HL-60 (cell line): ENCODE measurements at regions not wholly inside any gene's neighbourhood (a gene's known extent, or its start where the extent isn't known, plus 50 kb on each side); places are given as distances from the start of the nearest gene placed in this dataset.

Experiments
- POLR2AphosphoS5 ChIP-seq: IDR thresholded peaks from 2 replicates; pipeline ENCODE4 v1.6.1; 2012; ENCODE audit warnings: low read depth
- TF ChIP-seq, protein P1 (sequence below): IDR thresholded peaks from 2 replicates; pipeline ENCODE4 v1.6.1; 2012; ENCODE audit warnings: low read depth; ENCODE audit not compliant: insufficient replicate concordance

DNA sequence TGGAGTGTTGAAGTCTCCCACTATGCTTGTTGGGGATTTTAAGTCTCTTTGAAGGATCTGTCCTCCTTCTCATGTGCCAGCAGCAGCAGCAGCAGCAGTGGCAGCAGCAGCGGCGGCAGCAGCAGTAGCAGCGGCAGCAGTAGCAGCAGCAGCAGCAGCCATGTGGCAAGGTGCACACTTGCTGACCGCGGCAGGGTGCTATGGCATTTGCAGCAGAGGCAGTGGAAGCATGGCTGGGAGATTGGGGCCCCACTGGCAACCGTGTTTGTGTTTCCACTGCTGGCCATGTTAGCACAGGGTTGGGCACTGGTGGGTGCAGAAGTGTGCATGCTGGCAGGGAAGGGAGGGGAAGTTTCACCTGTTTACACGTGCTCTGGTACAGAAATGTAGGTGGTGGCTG is 280.1 kb downstream of the NUP35 start:
- TF ChIP-seq, protein P1, sequence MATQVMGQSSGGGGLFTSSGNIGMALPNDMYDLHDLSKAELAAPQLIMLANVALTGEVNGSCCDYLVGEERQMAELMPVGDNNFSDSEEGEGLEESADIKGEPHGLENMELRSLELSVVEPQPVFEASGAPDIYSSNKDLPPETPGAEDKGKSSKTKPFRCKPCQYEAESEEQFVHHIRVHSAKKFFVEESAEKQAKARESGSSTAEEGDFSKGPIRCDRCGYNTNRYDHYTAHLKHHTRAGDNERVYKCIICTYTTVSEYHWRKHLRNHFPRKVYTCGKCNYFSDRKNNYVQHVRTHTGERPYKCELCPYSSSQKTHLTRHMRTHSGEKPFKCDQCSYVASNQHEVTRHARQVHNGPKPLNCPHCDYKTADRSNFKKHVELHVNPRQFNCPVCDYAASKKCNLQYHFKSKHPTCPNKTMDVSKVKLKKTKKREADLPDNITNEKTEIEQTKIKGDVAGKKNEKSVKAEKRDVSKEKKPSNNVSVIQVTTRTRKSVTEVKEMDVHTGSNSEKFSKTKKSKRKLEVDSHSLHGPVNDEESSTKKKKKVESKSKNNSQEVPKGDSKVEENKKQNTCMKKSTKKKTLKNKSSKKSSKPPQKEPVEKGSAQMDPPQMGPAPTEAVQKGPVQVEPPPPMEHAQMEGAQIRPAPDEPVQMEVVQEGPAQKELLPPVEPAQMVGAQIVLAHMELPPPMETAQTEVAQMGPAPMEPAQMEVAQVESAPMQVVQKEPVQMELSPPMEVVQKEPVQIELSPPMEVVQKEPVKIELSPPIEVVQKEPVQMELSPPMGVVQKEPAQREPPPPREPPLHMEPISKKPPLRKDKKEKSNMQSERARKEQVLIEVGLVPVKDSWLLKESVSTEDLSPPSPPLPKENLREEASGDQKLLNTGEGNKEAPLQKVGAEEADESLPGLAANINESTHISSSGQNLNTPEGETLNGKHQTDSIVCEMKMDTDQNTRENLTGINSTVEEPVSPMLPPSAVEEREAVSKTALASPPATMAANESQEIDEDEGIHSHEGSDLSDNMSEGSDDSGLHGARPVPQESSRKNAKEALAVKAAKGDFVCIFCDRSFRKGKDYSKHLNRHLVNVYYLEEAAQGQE: no peak
- TF ChIP-seq POLR2AphosphoS5: no peak
